ENCODE measurements at regions not wholly inside any gene's neighbourhood (a gene's known extent, or its start where the extent isn't known, plus 50 kb on each side); places are given as distances from the start of the nearest gene placed in this dataset.
"Not testable (repeated sequence)": the region's sequence is repeated elsewhere in the genome, so short reads cannot be mapped to it uniquely, and the experiment has no call there.

GRCh38 chr1:240722788-240723187, 110.8 kb upstream of the GREM2 start:
- no peak overlapping the region for H2AFZ ChIP-seq (ENCODE audit: low read length, unreplicated experiment)
- no peaks in the 10 kb centered on the region for H3K4me1 ChIP-seq (ENCODE audit: control insufficient read depth, insufficient read depth, low read length, unreplicated experiment)
- H3K79me2 ChIP-seq (ENCODE audit: control insufficient read depth, insufficient read depth, low read length, unreplicated experiment) = no peaks in the 10 kb centered on the region
- H3K27ac ChIP-seq (ENCODE audit: low read depth, low read length) = no peak overlapping the region
- H3K36me3 ChIP-seq (ENCODE audit: insufficient read depth, low read length) = no peaks in the 10 kb centered on the region
- H3K4me3 ChIP-seq (ENCODE audit: low read depth, low read length) = no peak overlapping the region
- H3K27me3 ChIP-seq (ENCODE audit: insufficient read depth, low read length) = no peaks in the 10 kb centered on the region

GRCh38 chr1:240720976-240721375, 109.0 kb upstream of the GREM2 start:
- Histone ChIP-seq H3K27ac (ENCODE audit: low read depth, low read length) (no peak overlapping the region), H3K79me2 (ENCODE audit: control insufficient read depth, insufficient read depth, low read length, unreplicated experiment) (no peaks in the 10 kb centered on the region), H3K4me1 (ENCODE audit: control insufficient read depth, insufficient read depth, low read length, unreplicated experiment) (no peaks in the 10 kb centered on the region), H3K36me3 (ENCODE audit: insufficient read depth, low read length) (no peaks in the 10 kb centered on the region), H3K4me3 (ENCODE audit: low read depth, low read length) (no peak overlapping the region), H3K27me3 (ENCODE audit: insufficient read depth, low read length) (no peaks in the 10 kb centered on the region), H2AFZ (ENCODE audit: low read length, unreplicated experiment) (peak overlapping the region; percentile 33)

- H3K4me3 ChIP-seq (ENCODE audit: low read depth, low read length) = no peak overlapping the region
- no peaks in the 10 kb centered on the region for H3K4me1 ChIP-seq (ENCODE audit: control insufficient read depth, insufficient read depth, low read length, unreplicated experiment)
- no peaks in the 10 kb centered on the region for H3K27me3 ChIP-seq (ENCODE audit: insufficient read depth, low read length)
- H3K79me2 ChIP-seq (ENCODE audit: control insufficient read depth, insufficient read depth, low read length, unreplicated experiment) = no peaks in the 10 kb centered on the region
- no peak overlapping the region for H3K27ac ChIP-seq (ENCODE audit: low read depth, low read length)
- peak overlapping the region; percentile 33 for H2AFZ ChIP-seq (ENCODE audit: low read length, unreplicated experiment)
- no peaks in the 10 kb centered on the region for H3K36me3 ChIP-seq (ENCODE audit: insufficient read depth, low read length)
Observed at GRCh38 chr1:240719953-240720700, 108.2 kb upstream of the GREM2 start.

- not testable (repeated sequence) for H3K27ac ChIP-seq (ENCODE audit: low read depth, low read length); H3K36me3 ChIP-seq (ENCODE audit: insufficient read depth, low read length); H2AFZ ChIP-seq (ENCODE audit: low read length, unreplicated experiment); H3K79me2 ChIP-seq (ENCODE audit: control insufficient read depth, insufficient read depth, low read length, unreplicated experiment); H3K27me3 ChIP-seq (ENCODE audit: insufficient read depth, low read length); H3K4me1 ChIP-seq (ENCODE audit: control insufficient read depth, insufficient read depth, low read length, unreplicated experiment); H3K4me3 ChIP-seq (ENCODE audit: low read depth, low read length)
Observed at GRCh38 chr1:240716538-240716937, 104.6 kb upstream of the GREM2 start.

GRCh38 chr1:240714568-240715292, 102.8 kb upstream of the GREM2 start:
- Histone ChIP-seq H3K27ac (ENCODE audit: low read depth, low read length) (no peak overlapping the region), H3K27me3 (ENCODE audit: insufficient read depth, low read length) (no peaks in the 10 kb centered on the region), H3K4me1 (ENCODE audit: control insufficient read depth, insufficient read depth, low read length, unreplicated experiment) (peaks cover 6% of the 10 kb centered on the region), H3K4me3 (ENCODE audit: low read depth, low read length) (no peak overlapping the region), H3K36me3 (ENCODE audit: insufficient read depth, low read length) (no peaks in the 10 kb centered on the region), H2AFZ (ENCODE audit: low read length, unreplicated experiment) (no peak overlapping the region), H3K79me2 (ENCODE audit: control insufficient read depth, insufficient read depth, low read length, unreplicated experiment) (no peaks in the 10 kb centered on the region)

GRCh38 chr1:240712014-240712731, 100.2 kb upstream of the GREM2 start:
- Histone ChIP-seq H3K27ac (ENCODE audit: low read depth, low read length) (peak overlapping the region; percentile 10; the same call in 1 of the 2 replicates), H3K36me3 (ENCODE audit: insufficient read depth, low read length) (no peaks in the 10 kb centered on the region), H3K4me3 (ENCODE audit: low read depth, low read length) (no peak overlapping the region), H2AFZ (ENCODE audit: low read length, unreplicated experiment) (peak overlapping the region; percentile 58), H3K27me3 (ENCODE audit: insufficient read depth, low read length) (no peaks in the 10 kb centered on the region), H3K4me1 (ENCODE audit: control insufficient read depth, insufficient read depth, low read length, unreplicated experiment) (peaks cover 6% of the 10 kb centered on the region), H3K79me2 (ENCODE audit: control insufficient read depth, insufficient read depth, low read length, unreplicated experiment) (no peaks in the 10 kb centered on the region)

- Histone ChIP-seq H3K79me2 (ENCODE audit: control insufficient read depth, insufficient read depth, low read length, unreplicated experiment) (no peaks in the 10 kb centered on the region), H3K27me3 (ENCODE audit: insufficient read depth, low read length) (no peaks in the 10 kb centered on the region), H2AFZ (ENCODE audit: low read length, unreplicated experiment) (no peak overlapping the region), H3K27ac (ENCODE audit: low read depth, low read length) (no peak overlapping the region), H3K4me3 (ENCODE audit: low read depth, low read length) (no peak overlapping the region), H3K36me3 (ENCODE audit: insufficient read depth, low read length) (no peaks in the 10 kb centered on the region), H3K4me1 (ENCODE audit: control insufficient read depth, insufficient read depth, low read length, unreplicated experiment) (peaks cover 16% of the 10 kb centered on the region)
Observed at GRCh38 chr1:240711020-240711419, 99.1 kb upstream of the GREM2 start.

- Histone ChIP-seq H3K4me3 (ENCODE audit: low read depth, low read length) (no peak overlapping the region), H3K4me1 (ENCODE audit: control insufficient read depth, insufficient read depth, low read length, unreplicated experiment) (peaks cover 24% of the 10 kb centered on the region), H3K79me2 (ENCODE audit: control insufficient read depth, insufficient read depth, low read length, unreplicated experiment) (no peaks in the 10 kb centered on the region), H2AFZ (ENCODE audit: low read length, unreplicated experiment) (no peak overlapping the region), H3K27ac (ENCODE audit: low read depth, low read length) (no peak overlapping the region), H3K36me3 (ENCODE audit: insufficient read depth, low read length) (no peaks in the 10 kb centered on the region), H3K27me3 (ENCODE audit: insufficient read depth, low read length) (no peaks in the 10 kb centered on the region)
Observed at GRCh38 chr1:240709676-240710075, 97.7 kb upstream of the GREM2 start.

GRCh38 chr1:240706150-240706935, 94.4 kb upstream of the GREM2 start:
- H3K36me3 ChIP-seq (ENCODE audit: insufficient read depth, low read length) = no peaks in the 10 kb centered on the region
- H3K27me3 ChIP-seq (ENCODE audit: insufficient read depth, low read length) = no peaks in the 10 kb centered on the region
- peak overlapping the region; percentile 38 for H3K27ac ChIP-seq (ENCODE audit: low read depth, low read length)
- H3K79me2 ChIP-seq (ENCODE audit: control insufficient read depth, insufficient read depth, low read length, unreplicated experiment) = no peaks in the 10 kb centered on the region
- peaks cover 18% of the 10 kb centered on the region for H3K4me1 ChIP-seq (ENCODE audit: control insufficient read depth, insufficient read depth, low read length, unreplicated experiment)
- no peak overlapping the region for H2AFZ ChIP-seq (ENCODE audit: low read length, unreplicated experiment)
- peak overlapping the region; percentile 18 for H3K4me3 ChIP-seq (ENCODE audit: low read depth, low read length)

GRCh38 chr1:240705579-240705978, 93.6 kb upstream of the GREM2 start:
- H3K27me3 ChIP-seq (ENCODE audit: insufficient read depth, low read length) = no peaks in the 10 kb centered on the region
- peak overlapping the region; percentile 38 for H3K27ac ChIP-seq (ENCODE audit: low read depth, low read length)
- peak overlapping the region; percentile 44 for H2AFZ ChIP-seq (ENCODE audit: low read length, unreplicated experiment)
- no peaks in the 10 kb centered on the region for H3K36me3 ChIP-seq (ENCODE audit: insufficient read depth, low read length)
- H3K4me3 ChIP-seq (ENCODE audit: low read depth, low read length) = peak overlapping the region; percentile 18; the same call in 1 of the 2 replicates
- peaks cover 18% of the 10 kb centered on the region for H3K4me1 ChIP-seq (ENCODE audit: control insufficient read depth, insufficient read depth, low read length, unreplicated experiment)
- H3K79me2 ChIP-seq (ENCODE audit: control insufficient read depth, insufficient read depth, low read length, unreplicated experiment) = no peaks in the 10 kb centered on the region

Data from ACC112 (cell line).